Stomach (tissue), 4 donors: ENCODE measurements at regions not wholly inside any gene's neighbourhood (a gene's known extent, or its start where the extent isn't known, plus 50 kb on each side); places are given as distances from the start of the nearest gene placed in this dataset.

ENCODE experiments used
- POLR2A ChIP-seq, 4 donors: fragments of 450-650 bp; IDR thresholded peaks; one replicate each; pipeline ENCODE4 v1.6.1; 2016; ENCODE audit warnings: antibody characterized with exemption in 4 of 4, control low read depth in 2 of 4, mild to moderate bottlenecking in 1 of 4, moderate library complexity in 1 of 4
- POLR2AphosphoS5 ChIP-seq, 3 donors: sonication (generic); formaldehyde crosslinking; IDR thresholded peaks; one replicate each; pipeline ENCODE4 v1.6.1; 2016; ENCODE audit warnings: antibody characterized with exemption in 3 of 3
- TF ChIP-seq, protein P1 (sequence below), 7 experiments: fragments of 450-650 bp in 4 of 7; fragments of 200-600 bp in 3 of 7; sonication (generic) in 3 of 7; IDR thresholded peaks; one replicate each; pipeline ENCODE4 v1.5.1; 2016 to 2019; ENCODE audit warnings: antibody characterized with exemption in 7 of 7, control low read depth in 2 of 7, mild to moderate bottlenecking in 1 of 7

DNA sequence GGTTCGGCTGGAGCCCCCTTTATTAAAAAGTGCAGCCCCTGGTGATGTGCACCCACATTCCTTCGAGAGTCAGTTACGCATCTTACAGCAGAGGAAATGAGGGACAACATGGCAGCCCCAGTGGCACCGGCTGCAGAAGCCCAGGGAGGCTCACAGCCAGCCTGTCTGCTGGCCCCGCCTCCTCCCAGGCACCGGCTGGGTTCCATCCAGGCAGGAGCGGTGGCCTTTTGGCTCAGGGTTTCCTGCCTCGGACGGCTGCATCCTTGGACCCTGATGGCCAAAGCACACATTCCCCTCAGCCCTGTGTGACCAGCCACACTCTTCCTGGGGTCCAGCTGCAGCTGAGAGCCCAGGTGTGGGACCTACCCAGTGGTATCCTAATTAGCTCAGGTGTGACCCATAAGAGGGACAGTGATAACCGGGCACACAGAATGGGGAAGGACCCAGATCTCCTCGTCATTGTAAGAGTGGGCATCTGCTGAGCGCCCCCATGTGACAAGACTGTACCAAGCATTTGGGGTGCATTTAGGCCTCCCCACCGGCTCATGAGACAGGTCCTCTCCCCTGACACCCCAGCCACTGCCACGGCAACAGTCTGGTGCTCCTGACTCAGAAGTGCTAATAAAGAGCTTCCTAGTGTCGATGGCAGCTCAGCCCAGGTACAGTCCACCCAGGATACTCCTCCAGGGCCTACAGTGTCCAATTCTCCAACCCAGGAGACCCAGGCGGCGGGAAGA lies 63.3 kb upstream of the CHST15 start:
- TF ChIP-seq, protein P1, sequence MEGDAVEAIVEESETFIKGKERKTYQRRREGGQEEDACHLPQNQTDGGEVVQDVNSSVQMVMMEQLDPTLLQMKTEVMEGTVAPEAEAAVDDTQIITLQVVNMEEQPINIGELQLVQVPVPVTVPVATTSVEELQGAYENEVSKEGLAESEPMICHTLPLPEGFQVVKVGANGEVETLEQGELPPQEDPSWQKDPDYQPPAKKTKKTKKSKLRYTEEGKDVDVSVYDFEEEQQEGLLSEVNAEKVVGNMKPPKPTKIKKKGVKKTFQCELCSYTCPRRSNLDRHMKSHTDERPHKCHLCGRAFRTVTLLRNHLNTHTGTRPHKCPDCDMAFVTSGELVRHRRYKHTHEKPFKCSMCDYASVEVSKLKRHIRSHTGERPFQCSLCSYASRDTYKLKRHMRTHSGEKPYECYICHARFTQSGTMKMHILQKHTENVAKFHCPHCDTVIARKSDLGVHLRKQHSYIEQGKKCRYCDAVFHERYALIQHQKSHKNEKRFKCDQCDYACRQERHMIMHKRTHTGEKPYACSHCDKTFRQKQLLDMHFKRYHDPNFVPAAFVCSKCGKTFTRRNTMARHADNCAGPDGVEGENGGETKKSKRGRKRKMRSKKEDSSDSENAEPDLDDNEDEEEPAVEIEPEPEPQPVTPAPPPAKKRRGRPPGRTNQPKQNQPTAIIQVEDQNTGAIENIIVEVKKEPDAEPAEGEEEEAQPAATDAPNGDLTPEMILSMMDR (IDR thresholded peaks at IDR 0.05), result no peak
- TF ChIP-seq POLR2AphosphoS5 (IDR thresholded peaks at IDR 0.05), result no peak
- TF ChIP-seq POLR2A (IDR thresholded peaks at IDR 0.05), result no peak
